Parathyroid adenoma (tissue), 2 donors: ENCODE measurements at regions not wholly inside any gene's neighbourhood (a gene's known extent, or its start where the extent isn't known, plus 50 kb on each side); places are given as distances from the start of the nearest gene placed in this dataset.

Experiments
- H2AFZ ChIP-seq: fragments of 300-600 bp; sonication (generic); one replicate; pipeline ENCODE4 v1.7.0; 2017; ENCODE audit warnings: antibody characterized with exemption, mild to moderate bottlenecking
- H3K27ac ChIP-seq: fragments of 300-600 bp; sonication (generic); one replicate; pipeline ENCODE4 v1.7.0; 2017
- H3K27me3 ChIP-seq: fragments of 300-600 bp; sonication (generic); one replicate; pipeline ENCODE4 v1.7.0; 2017; ENCODE audit warnings: low read length; ENCODE audit not compliant: control insufficient read depth, insufficient read depth
- H3K36me3 ChIP-seq: fragments of 300-600 bp; sonication (generic); one replicate; pipeline ENCODE4 v1.7.0; 2017; ENCODE audit warnings: low read length; ENCODE audit not compliant: control insufficient read depth, insufficient read depth
- H3K4me1 ChIP-seq: fragments of 300-600 bp; sonication (generic); one replicate; pipeline ENCODE4 v1.7.0; 2017; ENCODE audit warnings: control low read depth
- H3K4me2 ChIP-seq: fragments of 300-600 bp; sonication (generic); one replicate; pipeline ENCODE4 v1.7.0; 2017; ENCODE audit warnings: low read length
- H3K4me3 ChIP-seq: fragments of 300-600 bp; sonication (generic); one replicate; pipeline ENCODE4 v1.7.0; 2017; ENCODE audit warnings: low read depth, low read length
- H3K79me2 ChIP-seq: fragments of 300-600 bp; sonication (generic); one replicate; pipeline ENCODE4 v1.7.0; 2017; ENCODE audit warnings: control low read depth
- H3K9ac ChIP-seq: fragments of 300-600 bp; sonication (generic); one replicate; pipeline ENCODE4 v1.7.0; 2017; ENCODE audit warnings: mild to moderate bottlenecking
- H3K9me3 ChIP-seq: fragments of 300-600 bp; sonication (generic); one replicate; pipeline ENCODE4 v1.7.0; 2017; ENCODE audit warnings: low read length; ENCODE audit not compliant: control insufficient read depth
- TF ChIP-seq, protein P1 (sequence below): fragments of 300-600 bp; sonication (generic); IDR thresholded peaks from one replicate; pipeline ENCODE4 v1.7.0; 2017; ENCODE audit warnings: antibody characterized with exemption, mild to moderate bottlenecking
- donor health status: primary hyperparathyroidism.

DNA sequence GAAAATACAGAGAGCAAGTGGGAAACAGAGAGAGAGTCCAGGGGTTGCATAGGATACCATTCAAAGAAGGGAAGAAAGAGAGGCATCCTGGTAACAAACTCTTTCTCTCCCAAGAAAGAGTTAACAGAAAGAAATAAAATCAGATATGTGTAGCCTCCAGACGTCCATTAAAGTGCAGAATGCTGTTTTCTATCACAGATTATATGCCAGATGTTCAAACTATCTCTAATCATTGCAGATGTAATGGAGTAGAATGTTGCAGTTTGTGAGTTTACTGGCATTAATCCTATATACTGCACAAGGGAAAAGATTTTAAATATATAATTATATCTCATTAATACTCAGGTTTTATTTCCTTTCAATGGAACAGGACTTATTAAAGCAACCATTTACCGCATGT, 369.4 kb downstream of the ZNF536 start:
- H3K9me3 ChIP-seq = no peaks in the 10 kb centered on the region

DNA sequence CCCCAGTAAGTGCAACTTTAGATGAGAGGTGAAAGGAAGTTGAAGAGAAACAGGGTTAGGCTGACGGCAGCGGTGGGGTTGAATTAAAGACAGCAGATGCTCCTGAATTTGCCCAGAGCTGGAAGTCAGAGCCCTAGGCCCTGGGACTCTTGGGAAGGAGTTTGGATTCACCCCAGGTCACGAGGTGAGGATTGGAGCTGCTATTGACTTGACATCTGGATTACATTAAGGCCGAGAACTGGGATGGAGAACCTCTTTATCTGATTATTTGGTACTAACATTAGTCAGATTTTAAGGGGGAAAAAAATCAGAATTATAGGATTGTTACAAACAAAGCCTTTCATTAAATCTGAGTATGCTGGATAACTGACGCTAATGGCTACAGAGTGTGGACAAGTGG, 367.2 kb downstream of the ZNF536 start:
- H3K4me1 ChIP-seq = no peaks in the 10 kb centered on the region
- no peaks in the 10 kb centered on the region for H3K9me3 ChIP-seq
- H3K9ac ChIP-seq = no peak overlapping the region
- no peak overlapping the region for H2AFZ ChIP-seq
- H3K4me3 ChIP-seq = no peak overlapping the region
- peaks cover 4% of the 10 kb centered on the region for H3K27me3 ChIP-seq
- no peak overlapping the region for H3K27ac ChIP-seq
- H3K4me2 ChIP-seq = no peak overlapping the region
- TF ChIP-seq, protein P1, sequence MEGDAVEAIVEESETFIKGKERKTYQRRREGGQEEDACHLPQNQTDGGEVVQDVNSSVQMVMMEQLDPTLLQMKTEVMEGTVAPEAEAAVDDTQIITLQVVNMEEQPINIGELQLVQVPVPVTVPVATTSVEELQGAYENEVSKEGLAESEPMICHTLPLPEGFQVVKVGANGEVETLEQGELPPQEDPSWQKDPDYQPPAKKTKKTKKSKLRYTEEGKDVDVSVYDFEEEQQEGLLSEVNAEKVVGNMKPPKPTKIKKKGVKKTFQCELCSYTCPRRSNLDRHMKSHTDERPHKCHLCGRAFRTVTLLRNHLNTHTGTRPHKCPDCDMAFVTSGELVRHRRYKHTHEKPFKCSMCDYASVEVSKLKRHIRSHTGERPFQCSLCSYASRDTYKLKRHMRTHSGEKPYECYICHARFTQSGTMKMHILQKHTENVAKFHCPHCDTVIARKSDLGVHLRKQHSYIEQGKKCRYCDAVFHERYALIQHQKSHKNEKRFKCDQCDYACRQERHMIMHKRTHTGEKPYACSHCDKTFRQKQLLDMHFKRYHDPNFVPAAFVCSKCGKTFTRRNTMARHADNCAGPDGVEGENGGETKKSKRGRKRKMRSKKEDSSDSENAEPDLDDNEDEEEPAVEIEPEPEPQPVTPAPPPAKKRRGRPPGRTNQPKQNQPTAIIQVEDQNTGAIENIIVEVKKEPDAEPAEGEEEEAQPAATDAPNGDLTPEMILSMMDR = no peak
- H3K36me3 ChIP-seq = no peaks in the 10 kb centered on the region
- no peaks in the 10 kb centered on the region for H3K79me2 ChIP-seq

More for the DNA sequence above, 369.4 kb downstream of the ZNF536 start:
- Histone ChIP-seq H2AFZ (no peak overlapping the region), H3K9ac (no peak overlapping the region), H3K79me2 (no peaks in the 10 kb centered on the region), H3K4me3 (no peak overlapping the region), H3K27ac (no peak overlapping the region), H3K4me1 (no peaks in the 10 kb centered on the region), H3K27me3 (no peaks in the 10 kb centered on the region), H3K36me3 (no peaks in the 10 kb centered on the region), H3K4me2 (no peak overlapping the region)
- TF ChIP-seq, protein P1 = no peak

GRCh38 chr19:30738047-30738446, 365.9 kb downstream of the ZNF536 start:
- H3K9me3 ChIP-seq = no peaks in the 10 kb centered on the region
- no peaks in the 10 kb centered on the region for H3K36me3 ChIP-seq
- H2AFZ ChIP-seq = no peak overlapping the region
- no peak overlapping the region for H3K4me3 ChIP-seq
- H3K4me2 ChIP-seq = no peak overlapping the region
- no peaks in the 10 kb centered on the region for H3K79me2 ChIP-seq
- H3K9ac ChIP-seq = no peak overlapping the region
- peaks cover 4% of the 10 kb centered on the region for H3K27me3 ChIP-seq
- no peaks in the 10 kb centered on the region for H3K4me1 ChIP-seq
- TF ChIP-seq, protein P1 = no peak
- H3K27ac ChIP-seq = no peak overlapping the region

GRCh38 chr19:30734669-30735068, 362.5 kb downstream of the ZNF536 start:
- H2AFZ ChIP-seq = no peak overlapping the region
- no peak overlapping the region for H3K4me2 ChIP-seq
- H3K4me3 ChIP-seq = no peak overlapping the region
- H3K27ac ChIP-seq = no peak overlapping the region
- no peaks in the 10 kb centered on the region for H3K9me3 ChIP-seq
- TF ChIP-seq, protein P1 = no peak
- no peaks in the 10 kb centered on the region for H3K79me2 ChIP-seq
- H3K36me3 ChIP-seq = no peaks in the 10 kb centered on the region
- peaks cover 4% of the 10 kb centered on the region for H3K27me3 ChIP-seq
- H3K4me1 ChIP-seq = no peaks in the 10 kb centered on the region
- H3K9ac ChIP-seq = no peak overlapping the region

- H3K4me1 ChIP-seq = no peaks in the 10 kb centered on the region
- no peaks in the 10 kb centered on the region for H3K79me2 ChIP-seq
- H3K9me3 ChIP-seq = no peaks in the 10 kb centered on the region
- H2AFZ ChIP-seq = no peak overlapping the region
- no peak overlapping the region for H3K4me3 ChIP-seq
- H3K4me2 ChIP-seq = no peak overlapping the region
- TF ChIP-seq, protein P1 = no peak
- no peak overlapping the region for H3K27ac ChIP-seq
- H3K36me3 ChIP-seq = no peaks in the 10 kb centered on the region
- peaks cover 4% of the 10 kb centered on the region for H3K27me3 ChIP-seq
- H3K9ac ChIP-seq = no peak overlapping the region
Measured at GRCh38 chr19:30733826-30734550, 361.8 kb downstream of the ZNF536 start.
